ENCODE measurements at regions not wholly inside any gene's neighbourhood (a gene's known extent, or its start where the extent isn't known, plus 50 kb on each side); places are given as distances from the start of the nearest gene placed in this dataset.

- Histone ChIP-seq H3K27me3 (replicated peaks; ENCODE audit: insufficient read depth) (no peaks in the 10 kb centered on the region), H3K27ac (no peak overlapping the region), H3K9me3 (no peaks in the 10 kb centered on the region), H3K4me1 (ENCODE audit: control insufficient read depth in 1 of 2, low read depth in 2 of 2) (no peaks in the 10 kb centered on the region), H3K36me3 (no peaks in the 10 kb centered on the region), H3K4me3 (no peak overlapping the region)
- DNase-seq (ENCODE audit: low spot score) (no peak), ATAC-seq (ENCODE audit: insufficient number of reproducible peaks, low FRiP score, low read depth) (no peak)
- no peak for TF ChIP-seq CTCF (IDR thresholded peaks at IDR 0.05)
Observed at GRCh38 chr12:111138016-111138415, 217.6 kb upstream of the MYL2 start.

DNA sequence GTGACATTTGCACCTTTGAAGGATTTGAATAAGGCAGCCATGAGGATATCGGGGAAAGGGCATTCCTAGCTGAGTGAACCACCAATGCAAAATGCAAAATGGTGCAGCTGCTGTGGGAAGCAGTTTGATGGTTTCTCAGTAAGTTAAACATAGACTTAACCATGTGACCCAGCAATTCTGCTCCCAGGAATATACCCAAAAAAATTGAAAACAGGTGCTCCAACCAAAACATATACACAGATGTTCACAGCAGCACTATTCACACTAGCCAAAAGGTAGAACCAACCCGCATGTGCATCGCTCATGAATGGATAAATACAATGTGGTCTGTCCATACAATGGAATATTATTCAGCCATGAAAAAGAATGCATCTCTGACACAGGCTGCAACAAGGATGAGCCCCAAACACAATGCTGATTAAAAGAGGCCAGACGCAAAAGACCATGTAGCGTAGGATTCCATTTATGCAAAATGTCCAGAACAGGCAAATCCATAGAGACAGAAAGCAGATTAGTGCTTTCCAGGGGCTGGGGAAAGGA is 215.0 kb upstream of the MYL2 start:
- ATAC-seq (ENCODE audit: insufficient number of reproducible peaks, low FRiP score, low read depth), result no peak
- no peak for DNase-seq (ENCODE audit: low spot score)
- Histone ChIP-seq H3K4me1 (ENCODE audit: control insufficient read depth in 1 of 2, low read depth in 2 of 2) (no peaks in the 10 kb centered on the region), H3K4me3 (no peak overlapping the region), H3K27ac (no peak overlapping the region), H3K9me3 (no peaks in the 10 kb centered on the region), H3K27me3 (replicated peaks; ENCODE audit: insufficient read depth) (no peaks in the 10 kb centered on the region), H3K36me3 (no peaks in the 10 kb centered on the region)
- TF ChIP-seq CTCF (IDR thresholded peaks at IDR 0.05), result no peak

- no peaks in the 10 kb centered on the region for H3K36me3 ChIP-seq
- ATAC-seq (ENCODE audit: insufficient number of reproducible peaks, low FRiP score, low read depth) (no peak), DNase-seq (ENCODE audit: low spot score) (no peak)
- no peaks in the 10 kb centered on the region for H3K27me3 ChIP-seq (replicated peaks; ENCODE audit: insufficient read depth)
- no peaks in the 10 kb centered on the region for H3K9me3 ChIP-seq
- no peak overlapping the region for H3K27ac ChIP-seq
- H3K4me1 ChIP-seq (ENCODE audit: control insufficient read depth in 1 of 2, low read depth in 2 of 2), result no peaks in the 10 kb centered on the region
- no peak overlapping the region for H3K4me3 ChIP-seq
- TF ChIP-seq CTCF (IDR thresholded peaks at IDR 0.05), result no peak
Observed at GRCh38 chr12:111130336-111130735, 210.0 kb upstream of the MYL2 start.

- no peak for ATAC-seq (ENCODE audit: insufficient number of reproducible peaks, low FRiP score, low read depth)
- no peak for DNase-seq (ENCODE audit: low spot score)
- Histone ChIP-seq H3K27me3 (replicated peaks; ENCODE audit: insufficient read depth) (no peaks in the 10 kb centered on the region), H3K27ac (no peak overlapping the region), H3K9me3 (no peaks in the 10 kb centered on the region), H3K36me3 (no peaks in the 10 kb centered on the region), H3K4me3 (no peak overlapping the region), H3K4me1 (ENCODE audit: control insufficient read depth in 1 of 2, low read depth in 2 of 2) (no peaks in the 10 kb centered on the region)
- no peak for TF ChIP-seq CTCF (IDR thresholded peaks at IDR 0.05)
Observed at GRCh38 chr12:111129149-111129767, 208.9 kb upstream of the MYL2 start.

- Histone ChIP-seq H3K36me3 (no peaks in the 10 kb centered on the region), H3K4me1 (ENCODE audit: control insufficient read depth in 1 of 2, low read depth in 2 of 2) (no peaks in the 10 kb centered on the region), H3K4me3 (no peak overlapping the region), H3K27me3 (replicated peaks; ENCODE audit: insufficient read depth) (no peaks in the 10 kb centered on the region), H3K9me3 (no peaks in the 10 kb centered on the region), H3K27ac (no peak overlapping the region)
- ATAC-seq (ENCODE audit: insufficient number of reproducible peaks, low FRiP score, low read depth), result no peak
- TF ChIP-seq CTCF (IDR thresholded peaks at IDR 0.05), result no peak
- DNase-seq (ENCODE audit: low spot score), result no peak
Observed at GRCh38 chr12:111126331-111126730, 206.0 kb upstream of the MYL2 start.

Measured in thoracic aorta (tissue), 2 donors.